GM18870 (cell line): ENCODE measurements at regions not wholly inside any gene's neighbourhood (a gene's known extent, or its start where the extent isn't known, plus 50 kb on each side); places are given as distances from the start of the nearest gene placed in this dataset.

Source experiments
- ATAC-seq: cut with Tn5 transposase; IDR thresholded peaks from one replicate; pipeline ENCODE4 v1.9.1; 2021; ENCODE audit warnings: moderate library complexity; ENCODE audit not compliant: unreplicated experiment

GRCh38 chr12:28933176-28933575 lies 215.9 kb upstream of the FAR2 start:
- ATAC-seq, result no peak

GRCh38 chr12:28933864-28934527 lies 215.1 kb upstream of the FAR2 start:
- no peak for ATAC-seq

- ATAC-seq, result no peak
Observed at GRCh38 chr12:28936221-28936620, 212.9 kb upstream of the FAR2 start.

DNA sequence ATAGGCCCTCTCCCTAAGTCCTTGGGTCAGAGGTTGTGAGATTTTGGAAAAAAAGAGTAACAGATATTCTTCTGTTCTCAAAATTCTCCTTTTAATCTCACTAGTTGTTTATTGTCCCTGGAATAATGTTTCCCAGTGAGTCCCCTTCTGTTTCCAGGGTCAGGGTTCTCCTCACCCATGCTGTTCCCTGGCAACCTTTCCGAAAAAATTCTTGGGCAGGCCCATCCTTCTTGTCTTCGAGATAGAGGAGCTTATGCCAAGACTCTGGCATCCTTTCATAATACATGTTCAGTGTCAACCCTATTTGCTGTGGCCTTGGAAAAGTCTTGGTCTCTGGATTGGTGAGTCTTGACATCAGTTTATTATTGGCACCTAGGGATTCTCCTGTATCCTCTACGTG lies 212.4 kb upstream of the FAR2 start:
- no peak for ATAC-seq

DNA sequence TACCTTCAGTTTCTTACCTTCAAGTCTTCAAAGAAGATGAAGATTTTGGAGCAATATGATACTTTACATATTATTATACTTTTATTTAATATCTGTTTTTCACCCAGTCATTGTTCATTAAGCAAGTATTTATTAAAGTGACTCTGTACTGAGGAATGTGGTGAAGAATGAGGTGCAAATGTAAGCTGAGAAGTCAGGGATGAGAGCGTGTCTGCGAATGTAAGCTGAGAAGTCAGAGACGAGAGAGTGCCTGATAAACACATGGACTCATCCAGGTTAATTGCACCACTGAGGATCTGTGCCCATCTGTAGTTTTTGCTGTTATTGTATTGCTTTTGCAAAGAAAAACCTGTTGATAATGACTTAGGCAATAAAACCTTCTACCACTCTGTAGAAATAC lies 211.9 kb upstream of the FAR2 start:
- no peak for ATAC-seq

DNA sequence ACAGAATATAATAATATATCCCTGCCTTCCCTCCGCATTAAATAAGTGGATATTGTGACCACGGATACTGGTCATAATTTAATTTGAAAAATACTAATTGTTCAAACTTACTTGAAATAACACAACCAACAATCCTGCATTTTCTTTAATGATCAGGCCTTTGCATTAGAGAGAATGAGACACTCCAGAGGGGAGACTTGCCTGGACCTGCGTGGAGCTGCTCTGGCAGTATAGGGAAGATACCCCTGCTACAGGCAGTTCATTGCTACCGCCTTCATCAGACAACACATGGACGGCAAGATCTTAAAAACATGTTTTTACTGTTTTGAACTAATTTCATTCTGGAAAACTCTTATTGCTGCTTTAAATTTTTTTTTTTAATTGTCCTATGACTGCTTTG lies 211.0 kb upstream of the FAR2 start:
- ATAC-seq, result no peak

DNA sequence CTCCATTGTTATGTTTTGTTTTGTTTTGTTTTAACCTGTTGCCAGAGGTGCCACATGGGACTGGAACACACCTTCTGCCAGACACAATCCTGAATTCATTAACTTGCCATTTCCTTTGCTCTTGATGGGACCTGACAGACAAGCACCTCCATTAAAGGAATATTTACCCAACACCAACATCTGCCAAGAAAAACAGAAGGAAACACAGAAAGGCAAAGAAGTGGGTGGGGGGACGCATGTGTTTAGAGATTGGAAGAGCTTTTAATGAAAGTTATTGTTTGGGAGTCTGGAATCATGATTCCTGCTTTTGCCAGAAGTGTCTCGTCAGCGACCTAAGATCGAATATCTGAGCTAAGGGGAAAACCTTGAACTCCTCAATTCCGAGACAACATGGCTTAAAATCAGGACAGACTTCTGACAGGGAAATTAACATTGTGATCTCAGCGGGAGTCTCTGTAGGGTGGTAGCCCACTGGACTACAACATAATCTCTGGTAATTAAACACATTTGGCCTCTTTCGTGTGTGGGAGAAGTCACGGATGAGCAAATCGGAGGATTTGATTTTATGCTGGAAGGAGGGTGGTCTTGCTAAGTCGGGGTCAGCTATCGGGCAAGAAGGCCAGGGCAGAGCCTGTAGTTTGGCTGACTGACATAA lies 210.4 kb upstream of the FAR2 start:
- ATAC-seq, result no peak

DNA sequence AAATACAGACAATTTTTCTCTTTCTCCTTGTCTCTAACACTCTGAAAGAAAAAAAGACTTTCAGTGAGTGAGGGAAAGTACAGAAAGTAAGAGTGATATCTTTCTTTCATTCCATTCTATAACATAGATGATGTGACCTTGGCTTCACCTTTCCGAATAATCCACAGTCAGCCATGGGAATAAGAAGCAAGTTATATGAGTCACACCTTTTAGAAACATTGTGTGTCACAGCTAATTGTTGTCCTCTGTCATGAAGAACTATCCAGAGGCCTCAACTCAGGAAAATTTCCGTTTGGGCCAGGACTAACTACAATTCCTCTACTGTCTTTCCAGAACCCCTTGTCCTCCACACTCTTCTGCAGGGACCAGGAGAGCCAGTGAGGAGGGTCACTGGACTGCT lies 209.7 kb upstream of the FAR2 start:
- ATAC-seq, result no peak

DNA sequence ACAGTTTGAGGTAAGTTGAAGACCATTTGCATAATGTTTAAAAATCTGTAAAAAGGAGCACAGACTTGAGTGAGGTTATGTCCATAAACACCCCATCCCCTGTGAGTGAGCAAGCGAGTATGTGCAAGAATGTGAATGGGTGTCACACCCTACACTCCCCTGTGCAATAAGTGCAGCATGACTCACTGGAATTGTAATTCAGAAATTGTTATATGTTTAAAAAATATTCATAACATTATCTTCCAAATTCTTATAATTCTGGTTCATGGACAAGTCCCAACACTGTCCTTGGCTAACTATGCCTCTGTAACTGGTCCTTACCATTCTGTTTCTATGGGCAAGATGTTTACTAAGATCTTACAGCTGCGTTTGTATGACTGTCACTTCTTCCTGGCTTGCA lies 207.8 kb upstream of the FAR2 start:
- ATAC-seq, result no peak

GRCh38 chr12:28946361-28946760 lies 202.7 kb upstream of the FAR2 start:
- no peak for ATAC-seq

DNA sequence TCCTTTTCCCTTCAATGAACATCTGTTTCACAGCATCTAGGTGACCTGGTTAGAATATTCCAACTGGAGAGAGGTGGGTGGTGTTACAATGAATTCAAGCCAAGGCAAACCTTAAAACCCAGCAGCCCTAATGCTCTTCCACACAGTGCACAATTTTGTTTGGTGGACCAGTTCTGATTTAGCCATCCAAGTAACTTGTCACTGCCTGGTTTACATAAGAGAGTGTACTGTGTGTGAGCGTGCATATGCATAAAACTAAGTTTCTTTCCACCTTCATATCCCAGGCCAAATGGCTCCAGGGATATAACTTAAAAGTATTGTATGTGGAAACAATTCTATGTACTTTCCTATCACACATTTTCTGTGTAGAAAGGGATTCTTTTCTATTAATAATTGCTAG lies 200.4 kb upstream of the FAR2 start:
- no peak for ATAC-seq

DNA sequence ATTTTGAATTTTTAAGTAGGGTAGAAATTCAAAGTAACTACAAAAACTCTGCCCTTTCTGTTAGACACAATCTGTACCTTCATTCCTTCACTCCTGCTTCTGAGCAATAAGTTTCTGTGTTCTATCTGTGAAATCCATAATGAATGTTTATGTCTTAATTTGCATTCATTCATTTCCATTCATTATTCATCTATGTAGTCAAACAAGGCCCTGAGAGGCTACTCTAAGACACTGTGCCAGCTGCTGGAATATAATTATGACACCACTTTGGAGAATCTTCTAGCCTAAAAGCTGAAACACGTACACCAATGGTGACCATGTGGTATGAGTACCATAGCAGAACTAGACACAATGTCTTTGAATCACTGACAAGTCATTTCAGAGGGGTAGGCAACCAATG lies 199.9 kb upstream of the FAR2 start:
- ATAC-seq, result no peak

GRCh38 chr12:28950049-28950448 lies 199.0 kb upstream of the FAR2 start:
- no peak for ATAC-seq

- ATAC-seq, result no peak
Observed at GRCh38 chr12:28951935-28952334, 197.1 kb upstream of the FAR2 start.

- no peak for ATAC-seq
Observed at GRCh38 chr12:28954333-28954732, 194.7 kb upstream of the FAR2 start.

DNA sequence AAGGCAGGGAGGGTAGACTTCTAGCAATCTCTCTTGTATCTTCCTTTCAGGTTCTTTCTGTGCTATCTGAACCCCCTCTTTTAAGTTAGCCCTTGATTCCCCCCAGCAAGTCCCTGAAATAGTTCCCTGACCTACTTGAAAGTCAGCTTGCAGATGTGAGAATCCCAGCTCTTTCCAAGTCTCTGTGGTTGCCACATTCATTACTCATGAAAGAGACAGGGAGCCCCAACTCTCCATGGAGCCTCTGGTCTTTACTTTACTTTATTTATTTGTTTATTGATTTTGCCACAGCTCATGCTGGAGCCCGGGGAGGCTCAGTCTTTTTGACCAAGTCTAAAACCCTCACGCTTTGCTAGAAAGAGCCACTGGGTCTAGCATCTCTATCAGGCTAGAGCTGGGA lies 193.6 kb upstream of the FAR2 start:
- ATAC-seq, result no peak

- ATAC-seq, result no peak
Observed at GRCh38 chr12:28955931-28956330, 193.1 kb upstream of the FAR2 start.

DNA sequence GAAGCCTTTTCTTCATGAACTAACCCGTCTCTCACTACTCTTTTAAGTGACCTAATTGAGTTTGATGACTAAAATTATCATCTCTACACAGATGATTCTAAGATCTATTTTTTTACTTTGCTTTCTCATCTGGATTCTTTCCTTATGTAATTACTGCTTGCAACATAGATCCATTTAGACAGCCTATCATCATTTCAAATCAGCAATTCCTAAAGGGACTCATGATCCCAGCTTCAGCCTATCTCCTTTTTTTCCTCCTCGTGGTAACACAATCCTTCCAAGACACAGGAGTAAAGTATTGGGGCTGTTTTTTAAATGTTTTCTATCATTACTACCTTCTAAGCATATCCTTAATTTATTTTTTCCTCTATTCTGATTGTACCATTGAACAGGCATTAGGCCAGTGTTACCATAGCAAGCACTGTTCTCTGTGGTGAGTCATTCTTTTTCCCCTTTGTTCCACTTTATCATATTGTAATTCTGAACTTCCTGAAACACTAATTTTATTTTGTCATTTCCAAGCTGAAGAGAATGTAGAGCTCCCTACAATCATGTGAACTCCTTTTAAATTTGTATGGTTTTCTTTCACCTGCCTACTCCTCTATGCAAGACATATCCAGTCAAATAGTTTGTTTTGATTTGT lies 190.4 kb upstream of the FAR2 start:
- ATAC-seq, result no peak

- no peak for ATAC-seq
Observed at GRCh38 chr12:28961948-28962384, 187.1 kb upstream of the FAR2 start.

- no peak for ATAC-seq
Observed at GRCh38 chr12:28963554-28963953, 185.5 kb upstream of the FAR2 start.

GRCh38 chr12:28966046-28966780 lies 182.9 kb upstream of the FAR2 start:
- no peak for ATAC-seq

DNA sequence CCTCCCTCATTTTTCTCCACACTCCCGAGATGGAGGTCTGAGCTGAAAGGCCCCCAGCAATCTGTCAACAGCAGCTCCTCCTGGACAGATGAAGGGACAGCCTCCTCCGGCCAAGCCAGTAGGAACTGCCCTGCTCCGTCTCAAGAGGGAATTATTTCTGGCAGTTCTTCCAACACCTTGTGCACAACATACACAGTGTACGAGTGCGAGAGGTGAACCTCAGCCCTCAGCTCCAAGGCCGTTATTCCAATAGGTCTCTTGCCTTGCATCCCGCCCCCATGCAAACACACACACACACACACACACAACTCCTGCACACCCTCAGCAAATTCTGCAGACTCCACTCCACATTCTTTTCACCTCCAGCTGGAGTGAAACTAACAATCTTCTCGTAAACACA lies 181.7 kb upstream of the FAR2 start:
- no peak for ATAC-seq
